Cardiac fibroblast (primary cell): ENCODE measurements at regions not wholly inside any gene's neighbourhood (a gene's known extent, or its start where the extent isn't known, plus 50 kb on each side); places are given as distances from the start of the nearest gene placed in this dataset.

Experiments
- DNase-seq, 2 donors: peaks; one replicate each; pipeline versions ENCODE4 v3.0.0 to v3.0.0-alpha.2; 2010; ENCODE audit warnings: low read depth in 2 of 2
- H3K4me3 ChIP-seq, 2 donors: replicated peaks in 1 of 2; 1 replicate in 1 of 2; 2 replicates in 1 of 2; pipeline ENCODE4 v1.5.1; 2011; ENCODE audit warnings: low read depth in 2 of 2, low read length in 2 of 2, mild to moderate bottlenecking in 2 of 2, moderate library complexity in 1 of 2
- TF ChIP-seq, protein P1 (sequence below): IDR thresholded peaks from one replicate; pipeline ENCODE4 v1.5.1; 2011; ENCODE audit warnings: low read depth, mild to moderate bottlenecking, low read length, inconsistent platforms

GRCh38 chr6:55696501-55696900, 117.5 kb upstream of the HMGCLL1 start:
- no peak for DNase-seq
- H3K4me3 ChIP-seq, result no peak overlapping the region
- TF ChIP-seq, protein P1, sequence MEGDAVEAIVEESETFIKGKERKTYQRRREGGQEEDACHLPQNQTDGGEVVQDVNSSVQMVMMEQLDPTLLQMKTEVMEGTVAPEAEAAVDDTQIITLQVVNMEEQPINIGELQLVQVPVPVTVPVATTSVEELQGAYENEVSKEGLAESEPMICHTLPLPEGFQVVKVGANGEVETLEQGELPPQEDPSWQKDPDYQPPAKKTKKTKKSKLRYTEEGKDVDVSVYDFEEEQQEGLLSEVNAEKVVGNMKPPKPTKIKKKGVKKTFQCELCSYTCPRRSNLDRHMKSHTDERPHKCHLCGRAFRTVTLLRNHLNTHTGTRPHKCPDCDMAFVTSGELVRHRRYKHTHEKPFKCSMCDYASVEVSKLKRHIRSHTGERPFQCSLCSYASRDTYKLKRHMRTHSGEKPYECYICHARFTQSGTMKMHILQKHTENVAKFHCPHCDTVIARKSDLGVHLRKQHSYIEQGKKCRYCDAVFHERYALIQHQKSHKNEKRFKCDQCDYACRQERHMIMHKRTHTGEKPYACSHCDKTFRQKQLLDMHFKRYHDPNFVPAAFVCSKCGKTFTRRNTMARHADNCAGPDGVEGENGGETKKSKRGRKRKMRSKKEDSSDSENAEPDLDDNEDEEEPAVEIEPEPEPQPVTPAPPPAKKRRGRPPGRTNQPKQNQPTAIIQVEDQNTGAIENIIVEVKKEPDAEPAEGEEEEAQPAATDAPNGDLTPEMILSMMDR, result no peak

- TF ChIP-seq, protein P1, result no peak
- no peak for DNase-seq
- no peak overlapping the region for H3K4me3 ChIP-seq
These were observed 117.0 kb upstream of the HMGCLL1 start for GRCh38 chr6:55696041-55696440.

DNA sequence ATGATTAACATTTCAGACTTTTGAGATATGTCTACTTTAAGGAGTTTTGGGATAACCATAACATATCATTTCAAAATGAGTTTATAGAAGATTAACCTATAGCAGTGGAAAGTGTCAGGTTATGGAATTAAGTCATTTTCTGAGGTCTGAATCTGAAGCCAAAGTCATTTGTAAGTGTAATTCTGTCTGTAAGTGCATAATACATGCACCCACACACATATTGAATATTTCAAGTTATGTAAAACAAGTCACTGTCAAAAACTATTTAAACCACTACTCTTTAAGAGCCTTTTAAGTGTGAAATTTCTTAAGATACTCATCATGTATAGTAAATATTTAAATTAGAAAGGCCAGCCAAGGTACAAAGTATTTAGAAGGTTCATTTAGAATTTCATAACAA, 115.8 kb upstream of the HMGCLL1 start:
- no peak overlapping the region for H3K4me3 ChIP-seq
- no peak for DNase-seq
- TF ChIP-seq, protein P1, result no peak

- peak; percentile 57 to 74 for DNase-seq
- H3K4me3 ChIP-seq, result no peak overlapping the region
- TF ChIP-seq, protein P1, result no peak
These were observed 115.2 kb upstream of the HMGCLL1 start for GRCh38 chr6:55694148-55694547.

- no peak overlapping the region for H3K4me3 ChIP-seq
- TF ChIP-seq, protein P1, result no peak
- DNase-seq, result no peak
These were observed 100.5 kb upstream of the HMGCLL1 start for GRCh38 chr6:55679503-55679902.

GRCh38 chr6:55678330-55679224, 99.6 kb upstream of the HMGCLL1 start:
- DNase-seq, result no peak
- TF ChIP-seq, protein P1, result no peak
- no peak overlapping the region for H3K4me3 ChIP-seq
